GM12874 (cell line): ENCODE measurements at regions not wholly inside any gene's neighbourhood (a gene's known extent, or its start where the extent isn't known, plus 50 kb on each side); places are given as distances from the start of the nearest gene placed in this dataset.

Experiments
- CTCF ChIP-seq: IDR thresholded peaks from 2 replicates; pipeline ENCODE4 v1.5.1; 2011; ENCODE audit warnings: low read depth, mild to moderate bottlenecking, control low read depth, low read length, moderate library complexity; ENCODE audit not compliant: insufficient read depth

- TF ChIP-seq CTCF = no peak
Observed at GRCh38 chr20:19125508-19125907, 86.9 kb upstream of the SLC24A3 start.

- no peak for TF ChIP-seq CTCF
Observed at GRCh38 chr20:19129306-19129705, 83.1 kb upstream of the SLC24A3 start.

- TF ChIP-seq CTCF = no peak
Observed at GRCh38 chr20:19129976-19130612, 82.3 kb upstream of the SLC24A3 start.

- TF ChIP-seq CTCF = no peak
Observed at GRCh38 chr20:19130613-19130984, 81.8 kb upstream of the SLC24A3 start.

- no peak for TF ChIP-seq CTCF
Observed at GRCh38 chr20:19137641-19138040, 74.8 kb upstream of the SLC24A3 start.

GRCh38 chr20:19138758-19139157 lies 73.7 kb upstream of the SLC24A3 start:
- no peak for TF ChIP-seq CTCF

- TF ChIP-seq CTCF = no peak
Observed at GRCh38 chr20:19141998-19142397, 70.4 kb upstream of the SLC24A3 start.
